OCI-LY7 (cell line): ENCODE measurements at regions not wholly inside any gene's neighbourhood (a gene's known extent, or its start where the extent isn't known, plus 50 kb on each side); places are given as distances from the start of the nearest gene placed in this dataset.

ENCODE experiments used
- BruUV-seq: library from RNA; stranded (reverse); fragments of 400-500 nt; replicated peaks from 2 replicates; lab custom pipeline; 2021; lab: Mats Ljungman, UMichigan
- CTCF ChIA-PET: fragments of 300-600 bp; sonication (Branson Sonifier 250); formaldehyde crosslinking; loops from one replicate; lab custom pipeline; 2022; ENCODE audit warnings: antibody characterized with exemption; ENCODE audit not compliant: unreplicated experiment; lab: Charles Lee
- POLR2A ChIA-PET: fragments of 300-600 bp; sonication (Branson Sonifier 250); formaldehyde crosslinking; loops from one replicate; lab custom pipeline; 2022; ENCODE audit warnings: antibody characterized with exemption; lab: Charles Lee
- DNase-seq: peaks from one replicate; pipeline ENCODE4 v3.0.0-alpha.2; 2015; ENCODE audit warnings: low spot score
- H2AFZ ChIP-seq: fragments of 200-600 bp; sonication (generic), shearing (Covaris generic); 2 replicates; pipeline ENCODE4 v1.6.1; 2014; ENCODE audit warnings: mild to moderate bottlenecking, antibody characterized with exemption, low read length, moderate library complexity
- H3K27ac ChIP-seq: fragments of 200-600 bp; sonication (generic); 2 replicates; pipeline ENCODE4 v1.5.1; 2014; ENCODE audit warnings: mixed run types, low read depth, mild to moderate bottlenecking, moderate library complexity, low read length, inconsistent platforms; ENCODE audit not compliant: poor library complexity, severe bottlenecking
- H3K36me3 ChIP-seq: fragments of 200-600 bp; sonication (generic); 2 replicates; pipeline ENCODE4 v1.6.1; 2014; ENCODE audit warnings: mild to moderate bottlenecking, antibody characterized with exemption, low read length, moderate library complexity, mixed read lengths; ENCODE audit not compliant: insufficient read depth
- H3K4me1 ChIP-seq: fragments of 200-600 bp; sonication (generic); 2 replicates; pipeline ENCODE4 v1.5.1; 2014; ENCODE audit warnings: mild to moderate bottlenecking, low read length; ENCODE audit not compliant: insufficient read depth, poor library complexity, severe bottlenecking
- H3K4me2 ChIP-seq: fragments of 200-600 bp; sonication (generic); 2 replicates; pipeline ENCODE4 v1.6.1; 2014; ENCODE audit warnings: mild to moderate bottlenecking, low read length
- H3K4me3 ChIP-seq: fragments of 200-600 bp; sonication (generic); 2 replicates; pipeline ENCODE4 v1.5.1; 2014; ENCODE audit warnings: mild to moderate bottlenecking, low read depth, low read length; ENCODE audit not compliant: poor library complexity, severe bottlenecking
- H3K79me2 ChIP-seq: fragments of 200-600 bp; sonication (generic); 2 replicates; pipeline ENCODE4 v1.6.1; 2016; ENCODE audit warnings: low read depth, mild to moderate bottlenecking, low read length, moderate library complexity, mixed read lengths; ENCODE audit not compliant: insufficient read depth
- H3K9me2 ChIP-seq: fragments of 200-600 bp; sonication (generic); 2 replicates; pipeline ENCODE4 v1.6.1; 2016; ENCODE audit warnings: mild to moderate bottlenecking, low read length, mixed read lengths; ENCODE audit not compliant: insufficient read depth
- H3K9me3 ChIP-seq: fragments of 200-600 bp; sonication (generic); 2 replicates; pipeline ENCODE4 v1.6.1; 2014; ENCODE audit warnings: mild to moderate bottlenecking, mixed run types, low read length, mixed read lengths
- H4K20me1 ChIP-seq: fragments of 200-600 bp; sonication (generic); 2 replicates; pipeline ENCODE4 v1.6.1; 2014; ENCODE audit warnings: mild to moderate bottlenecking, antibody characterized with exemption, low read length, moderate library complexity, mixed read lengths; ENCODE audit not compliant: insufficient read depth
- CTCF ChIP-seq: fragments of 200-600 bp; sonication (generic); conservative IDR thresholded peaks from 2 replicates; pipeline ENCODE4 v1.5.1; 2014; ENCODE audit warnings: mild to moderate bottlenecking, antibody characterized with exemption, low read length, moderate library complexity, mixed read lengths
- EZH2phosphoT487 ChIP-seq: fragments of 200-600 bp; sonication (generic); IDR thresholded peaks from 2 replicates; pipeline ENCODE4 v1.6.1; 2018; ENCODE audit warnings: low read depth, borderline replicate concordance, mild to moderate bottlenecking, mixed run types, antibody characterized with exemption, low read length, moderate library complexity, mixed read lengths
- intact Hi-C: fragments of 100-400 bp; cut with micrococcal nuclease; formaldehyde crosslinking; loops from one replicate; pipeline ENCODE4 v1.10.0; 2022; ENCODE audit not compliant: unreplicated experiment

- Histone ChIP-seq H3K4me1 (no peaks in the 10 kb centered on the region), H3K4me2 (no peak overlapping the region), H3K9me2 (no peaks in the 10 kb centered on the region), H2AFZ (no peak overlapping the region), H3K27ac (no peak overlapping the region), H3K9me3 (no peaks in the 10 kb centered on the region), H3K36me3 (no peaks in the 10 kb centered on the region), H3K4me3 (no peak overlapping the region), H4K20me1 (no peaks in the 10 kb centered on the region), H3K79me2 (no peaks in the 10 kb centered on the region)
- BruUV-seq, result no TSS peak
- TF ChIP-seq EZH2phosphoT487, result no peak
- no peak for TF ChIP-seq CTCF
- no peak for DNase-seq
- intact Hi-C loops, result no loop called here
- POLR2A ChIA-PET, result interaction anchor here (0.6 kb wide), 1 partner anchor 1216 kb away, joined by 4 read pairs; no protein-coding TSS in a partner anchor
- CTCF ChIA-PET, result no interaction called here
These were observed 371.4 kb downstream of the HDGFL1 start for GRCh38 chr6:22940581-22941290.

- BruUV-seq, result no TSS peak
- ChIA-PET CTCF (no interaction called here), POLR2A (no interaction called here)
- Histone ChIP-seq H4K20me1 (no peaks in the 10 kb centered on the region), H3K4me1 (no peaks in the 10 kb centered on the region), H3K4me3 (no peak overlapping the region), H3K27ac (no peak overlapping the region), H3K36me3 (no peaks in the 10 kb centered on the region), H3K9me2 (no peaks in the 10 kb centered on the region), H3K79me2 (no peaks in the 10 kb centered on the region), H3K4me2 (no peak overlapping the region), H3K9me3 (no peaks in the 10 kb centered on the region), H2AFZ (no peak overlapping the region)
- intact Hi-C loops, result no loop called here
- no peak for TF ChIP-seq EZH2phosphoT487
- no peak for DNase-seq
These were observed 373.0 kb downstream of the HDGFL1 start for GRCh38 chr6:22942403-22942802.

DNA sequence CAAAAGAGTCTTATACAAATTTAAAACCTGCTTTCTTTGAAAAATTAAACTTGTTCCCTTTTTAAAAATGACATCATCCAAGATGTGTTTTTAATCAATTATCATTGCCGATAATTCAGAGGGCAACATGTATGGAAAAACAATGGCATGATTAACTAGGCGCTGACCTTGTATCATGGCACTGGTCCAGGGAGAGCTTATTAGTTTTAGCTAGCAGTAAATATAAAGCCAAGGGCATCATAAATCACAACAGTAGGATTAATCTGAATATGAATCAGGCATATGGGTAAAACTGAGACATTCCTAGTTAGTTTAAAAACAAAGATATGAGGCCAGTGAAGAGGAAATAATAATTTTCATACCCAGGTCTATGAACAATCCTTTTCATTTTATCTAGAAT, 374.0 kb downstream of the HDGFL1 start:
- Histone ChIP-seq H4K20me1 (no peaks in the 10 kb centered on the region), H3K27ac (no peak overlapping the region), H3K4me2 (no peak overlapping the region), H2AFZ (no peak overlapping the region), H3K9me3 (no peaks in the 10 kb centered on the region), H3K4me1 (no peaks in the 10 kb centered on the region), H3K79me2 (no peaks in the 10 kb centered on the region), H3K36me3 (no peaks in the 10 kb centered on the region), H3K9me2 (no peaks in the 10 kb centered on the region), H3K4me3 (no peak overlapping the region)
- no TSS peak for BruUV-seq
- POLR2A ChIA-PET, result no interaction called here
- TF ChIP-seq CTCF (no peak), EZH2phosphoT487 (no peak)
- intact Hi-C loops, result no loop called here
- no peak for DNase-seq
- CTCF ChIA-PET, result no interaction called here
